H1 (cell line): ENCODE measurements at regions not wholly inside any gene's neighbourhood (a gene's known extent, or its start where the extent isn't known, plus 50 kb on each side); places are given as distances from the start of the nearest gene placed in this dataset.

Source experiments
- CTCF ChIA-PET: fragments of 300-600 bp; sonication (Branson Sonifier 250); formaldehyde crosslinking; loops from one replicate; lab custom pipeline; 2021; ENCODE audit not compliant: partially characterized antibody; lab: Charles Lee
- POLR2A ChIA-PET: fragments of 300-600 bp; sonication (Branson Sonifier 250); formaldehyde crosslinking; loops from one replicate; lab custom pipeline; 2021; ENCODE audit warnings: inconsistent platforms; ENCODE audit not compliant: partially characterized antibody; lab: Charles Lee
- DNase-seq, 2 experiments: peaks; one replicate each; pipeline versions ENCODE4 v3.0.0 to v3.0.0-alpha.2; 2010 to 2022; ENCODE audit warnings: low spot score in 2 of 2, low read depth in 1 of 2, mixed read lengths in 1 of 2
- FAIRE-seq: peaks from 2 replicates; lab custom pipeline; 2011; peaks lifted over from hg19 to GRCh38; lab: Jason Lieb, UNC
- H2AFZ ChIP-seq: 2 replicates; pipeline ENCODE4 v1.8.1; 2012; ENCODE audit warnings: low read length, inconsistent platforms
- H2AK5ac ChIP-seq: 2 replicates; pipeline ENCODE4 v1.6.1; 2013; ENCODE audit warnings: low read depth, low read length
- H2BK120ac ChIP-seq: replicated peaks from 2 replicates; pipeline ENCODE3; 2013; ENCODE audit warnings: low read depth, low read length, inconsistent platforms
- H2BK12ac ChIP-seq: 2 replicates; pipeline ENCODE4 v1.6.1; 2013; ENCODE audit warnings: low read depth, low read length
- H2BK15ac ChIP-seq: 2 replicates; pipeline ENCODE4 v1.6.1; 2013; ENCODE audit warnings: low read length
- H2BK20ac ChIP-seq: 2 replicates; pipeline ENCODE4 v1.6.1; 2013; ENCODE audit warnings: low read length
- H2BK5ac ChIP-seq: 2 replicates; pipeline ENCODE4 v1.6.1; 2013; ENCODE audit warnings: low read depth, low read length
- H3K14ac ChIP-seq: 2 replicates; pipeline ENCODE4 v1.6.1; 2013; ENCODE audit warnings: inconsistent platforms; ENCODE audit not compliant: insufficient read length
- H3K18ac ChIP-seq: 2 replicates; pipeline ENCODE4 v1.6.1; 2013; ENCODE audit warnings: low read length; ENCODE audit errors: extremely low read depth
- H3K23ac ChIP-seq: 2 replicates; pipeline ENCODE4 v1.6.1; 2013; ENCODE audit warnings: inconsistent platforms; ENCODE audit not compliant: insufficient read length
- H3K23me2 ChIP-seq: 2 replicates; pipeline ENCODE4 v1.6.1; 2013; ENCODE audit warnings: low read depth, low read length
- H3K27ac ChIP-seq: 2 replicates; pipeline ENCODE4 v1.6.1; 2011; ENCODE audit warnings: low read depth, low read length, inconsistent platforms
- H3K27me3 ChIP-seq, 4 experiments: replicated peaks in 1 of 4; 1 replicate in 1 of 4; 2 replicates in 3 of 4; pipeline versions ENCODE4 v1.6.1 to v1.8.1; 2011 to 2013; ENCODE audit warnings: low read length in 3 of 4, mild to moderate bottlenecking in 3 of 4, inconsistent platforms in 2 of 4, mixed read lengths in 2 of 4, moderate library complexity in 1 of 4; ENCODE audit not compliant: control insufficient read depth in 3 of 4, insufficient read depth in 3 of 4; ENCODE audit errors: extremely low read depth in 1 of 4
- H3K36me3 ChIP-seq, 4 experiments: 2 replicates each; pipeline versions ENCODE4 v1.6.1 to v1.8.1; 2011 to 2013; ENCODE audit warnings: mild to moderate bottlenecking in 4 of 4, low read length in 3 of 4, moderate library complexity in 2 of 4, control low read depth in 1 of 4, inconsistent platforms in 1 of 4; ENCODE audit not compliant: insufficient read depth in 4 of 4, control insufficient read depth in 2 of 4
- H3K4ac ChIP-seq: replicated peaks from 2 replicates; pipeline ENCODE3; 2013; ENCODE audit warnings: low read length, low read depth, mixed read lengths, inconsistent platforms; ENCODE audit not compliant: insufficient read length
- H3K4me1 ChIP-seq, 4 experiments: replicated peaks in 1 of 4; 1 replicate in 1 of 4; 2 replicates in 3 of 4; pipeline versions ENCODE4 v1.6.1 to v1.8.1; 2011 to 2013; ENCODE audit warnings: low read length in 3 of 4, inconsistent platforms in 2 of 4, mixed read lengths in 1 of 4; ENCODE audit not compliant: insufficient read depth in 4 of 4, control insufficient read depth in 3 of 4
- H3K4me2 ChIP-seq, 2 experiments: 2 replicates each; pipeline versions ENCODE4 v1.6.1 to v1.8.1; 2011 to 2013; ENCODE audit warnings: low read depth in 2 of 2, low read length in 2 of 2, control low read depth in 1 of 2, inconsistent platforms in 1 of 2, mild to moderate bottlenecking in 1 of 2; ENCODE audit not compliant: insufficient read depth in 1 of 2
- H3K4me3 ChIP-seq, 4 experiments: fragments of 200-600, 300-600 bp in 1 of 4; sonication (generic), shearing (Covaris generic), sonication (Bioruptor Twin) in 1 of 4; 2 replicates each; pipeline versions ENCODE4 v1.5.1 to v1.8.1; 2011 to 2016; ENCODE audit warnings: low read length in 4 of 4, low read depth in 3 of 4, control low read depth in 2 of 4, inconsistent platforms in 2 of 4, mild to moderate bottlenecking in 2 of 4, mixed read lengths in 1 of 4, moderate library complexity in 1 of 4; ENCODE audit not compliant: insufficient read depth in 2 of 4; ENCODE audit errors: extremely low read depth in 1 of 4
- H3K56ac ChIP-seq: replicated peaks from 2 replicates; pipeline ENCODE3; 2013; ENCODE audit warnings: low read depth, mild to moderate bottlenecking, mixed read lengths, low read length, inconsistent platforms; ENCODE audit not compliant: insufficient read length
- H3K79me1 ChIP-seq: 2 replicates; pipeline ENCODE4 v1.6.1; 2013; ENCODE audit warnings: low read depth, low read length, control low read depth
- H3K79me2 ChIP-seq, 2 experiments: 2 replicates each; pipeline versions ENCODE4 v1.6.1 to v1.8.1; 2012 to 2013; ENCODE audit warnings: low read length in 2 of 2, mild to moderate bottlenecking in 2 of 2, inconsistent platforms in 1 of 2; ENCODE audit not compliant: insufficient read depth in 2 of 2, control insufficient read depth in 1 of 2
- H3K9ac ChIP-seq, 4 experiments: replicated peaks in 1 of 4; 1 replicate in 1 of 4; 2 replicates in 3 of 4; pipeline versions ENCODE4 v1.6.1 to v1.8.1; 2011 to 2013; ENCODE audit warnings: low read depth in 3 of 4, low read length in 3 of 4, control low read depth in 2 of 4, mild to moderate bottlenecking in 2 of 4, moderate library complexity in 2 of 4, inconsistent platforms in 1 of 4; ENCODE audit errors: extremely low read depth in 1 of 4
- H3K9me3 ChIP-seq, 2 experiments: 2 replicates each; pipeline versions ENCODE4 v1.6.1 to v1.8.1; 2012 to 2013; ENCODE audit warnings: mild to moderate bottlenecking in 2 of 2, moderate library complexity in 2 of 2, control low read depth in 1 of 2, inconsistent platforms in 1 of 2, low read depth in 1 of 2, low read length in 1 of 2, mixed read lengths in 1 of 2; ENCODE audit not compliant: insufficient read depth in 2 of 2
- H4K20me1 ChIP-seq, 2 experiments: replicated peaks in 1 of 2; 2 replicates each; pipeline versions ENCODE3 to v1.8.1; 2011 to 2013; ENCODE audit warnings: inconsistent platforms in 2 of 2, low read length in 2 of 2, mild to moderate bottlenecking in 1 of 2; ENCODE audit not compliant: insufficient read depth in 2 of 2, control insufficient read depth in 1 of 2
- H4K5ac ChIP-seq: 2 replicates; pipeline ENCODE4 v1.6.1; 2013; ENCODE audit warnings: low read length, low read depth, mixed read lengths, inconsistent platforms; ENCODE audit not compliant: insufficient read length
- H4K8ac ChIP-seq: 2 replicates; pipeline ENCODE4 v1.8.0; 2013; ENCODE audit warnings: mild to moderate bottlenecking, moderate library complexity, low read length, inconsistent platforms; ENCODE audit not compliant: insufficient read depth; ENCODE audit errors: extremely low read depth
- H4K91ac ChIP-seq: replicated peaks from 2 replicates; pipeline ENCODE3; 2013; ENCODE audit warnings: low read length, mixed read lengths, inconsistent platforms; ENCODE audit not compliant: insufficient read length
- CBX8 ChIP-seq: fragments of 300-800, 300-1000 bp; sonication (generic); IDR thresholded peaks from 2 replicates; pipeline ENCODE4 v1.7.1; 2016; ENCODE audit warnings: low read depth, low read length, borderline replicate concordance
- EGR1 ChIP-seq: IDR thresholded peaks from 2 replicates; pipeline ENCODE4 v1.6.1; 2011; ENCODE audit warnings: low read depth, low read length, borderline replicate concordance
- MAFK ChIP-seq: IDR thresholded peaks from 2 replicates; pipeline ENCODE4 v1.6.1; 2012; ENCODE audit warnings: low read depth, mild to moderate bottlenecking, improper control_type of control experiment, low read length
- WGBS, 2 experiments: shearing (Covaris generic) in 1 of 2; methylation state at CpG; one replicate each; pipeline versions ENCODE4 v1.1.6 to v1.1.7; 2013 to 2015; ENCODE audit warnings: low lambda C conversion rate in 2 of 2, mixed read lengths in 2 of 2, inconsistent platforms in 1 of 2, low coverage in 1 of 2, missing lambda C conversion rate in 1 of 2; ENCODE audit not compliant: insufficient replicate concordance in 2 of 2, insufficient coverage in 1 of 2, insufficient read length in 1 of 2; ENCODE audit errors: extremely low coverage in 1 of 2, missing lambda C conversion rate in 1 of 2; 5-methylcytosine and 5-hydroxymethylcytosine counted together

DNA sequence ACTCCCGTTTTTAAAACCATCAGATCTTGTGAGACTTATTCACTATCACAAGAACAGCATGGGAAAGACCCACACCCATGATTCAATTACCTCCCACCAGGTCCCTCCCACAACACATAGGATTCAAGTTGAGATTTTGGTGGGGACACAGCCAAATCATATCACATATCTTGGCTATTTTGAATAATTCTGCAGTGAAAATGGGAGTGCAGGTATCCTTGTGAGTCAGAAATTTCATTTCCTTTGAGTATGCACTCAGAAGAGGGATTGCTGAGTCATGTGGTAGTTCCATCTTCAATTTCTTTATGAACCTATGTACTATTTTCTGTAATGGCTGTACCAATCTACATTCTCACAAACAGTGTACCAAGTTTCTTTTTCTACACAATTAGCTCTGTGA lies 125.8 kb downstream of the ANKRD7 start:
- Histone ChIP-seq H2AFZ (no peak overlapping the region), H3K9ac (no peak overlapping the region), H2BK20ac (no peak overlapping the region), H4K5ac (no peak overlapping the region), H3K79me2 (no peaks in the 10 kb centered on the region), H3K27ac (no peak overlapping the region), H3K18ac (no peak overlapping the region), H3K23ac (no peak overlapping the region), H3K56ac (no peak overlapping the region), H2AK5ac (no peak overlapping the region), H3K27me3 (no peaks in the 10 kb centered on the region), H4K8ac (no peak overlapping the region), H4K91ac (no peak overlapping the region), H3K14ac (no peak overlapping the region), H3K23me2 (no peaks in the 10 kb centered on the region; the same call in 1 of the 2 replicates), H3K4me3 (no peak overlapping the region), H2BK15ac (no peak overlapping the region), H3K36me3 (no peaks in the 10 kb centered on the region; a peak in 1 of 8 replicates), H3K4me2 (no peak overlapping the region)
- CTCF ChIA-PET: interaction anchor here (1.1 kb wide), 1 partner anchor 12 kb away, joined by 3 read pairs; no protein-coding TSS in a partner anchor
- TF ChIP-seq MAFK: no peak
- no peak for TF ChIP-seq EGR1
- TF ChIP-seq CBX8: no peak
- TF ChIP-seq, all 59 proteins: peak for 0
- Histone ChIP-seq H3K4ac (no peak overlapping the region), H3K4me1 (no peaks in the 10 kb centered on the region; a peak in 1 of 7 replicates), H3K79me1 (no peaks in the 10 kb centered on the region), H2BK120ac (no peak overlapping the region), H2BK5ac (no peak overlapping the region), H3K9me3 (0 out of 4 replicates have a peak, but pooled peaks cover 0 to 5% of the 10 kb centered on the region in 2 experiments), H2BK12ac (no peak overlapping the region), H4K20me1 (no peaks in the 10 kb centered on the region)
- POLR2A ChIA-PET: no interaction called here
- no peak for DNase-seq
- FAIRE-seq: no peak
- 87% methylated on average over 1 of the region's 1 CpG; no CpG with 5 or more reads in 1 of the 2 experiments for WGBS, 2 experiments
